OCI-M2 (cell line): ENCODE measurements at regions not wholly inside any gene's neighbourhood (a gene's known extent, or its start where the extent isn't known, plus 50 kb on each side); places are given as distances from the start of the nearest gene placed in this dataset.

ENCODE experiments used
- DNase-seq: peaks from one replicate; lab custom pipeline; 2025; ENCODE audit not compliant: unreplicated experiment; lab: John Stamatoyannopoulos, UW

- no peak for DNase-seq
Measured at GRCh38 chr2:191514613-191515012, 163.3 kb upstream of the NABP1 start.

- DNase-seq = no peak
Measured at GRCh38 chr2:191515551-191515950, 162.4 kb upstream of the NABP1 start.

GRCh38 chr2:191516260-191516659 lies 161.7 kb upstream of the NABP1 start:
- DNase-seq = no peak

GRCh38 chr2:191521608-191522208 lies 156.2 kb upstream of the NABP1 start:
- no peak for DNase-seq

GRCh38 chr2:191522478-191523120 lies 155.3 kb upstream of the NABP1 start:
- no peak for DNase-seq

- no peak for DNase-seq
Measured at GRCh38 chr2:191526091-191526490, 151.8 kb upstream of the NABP1 start.

- no peak for DNase-seq
Measured at GRCh38 chr2:191526536-191526935, 151.4 kb upstream of the NABP1 start.

- no peak for DNase-seq
Measured at GRCh38 chr2:191526953-191527556, 150.9 kb upstream of the NABP1 start.

GRCh38 chr2:191530618-191531017 lies 147.3 kb upstream of the NABP1 start:
- no peak for DNase-seq

- no peak for DNase-seq
Measured at GRCh38 chr2:191533693-191534180, 144.2 kb upstream of the NABP1 start.

- DNase-seq = no peak
Measured at GRCh38 chr2:191537921-191538320, 140.0 kb upstream of the NABP1 start.

- DNase-seq = no peak
Measured at GRCh38 chr2:191538334-191538903, 139.5 kb upstream of the NABP1 start.

GRCh38 chr2:191539068-191539467 lies 138.9 kb upstream of the NABP1 start:
- DNase-seq = no peak

GRCh38 chr2:191540681-191541080 lies 137.3 kb upstream of the NABP1 start:
- DNase-seq = no peak

- no peak for DNase-seq
Measured at GRCh38 chr2:191543708-191544107, 134.2 kb upstream of the NABP1 start.

GRCh38 chr2:191544461-191545062 lies 133.4 kb upstream of the NABP1 start:
- DNase-seq = no peak

GRCh38 chr2:191545361-191545760 lies 132.6 kb upstream of the NABP1 start:
- DNase-seq = no peak

GRCh38 chr2:191552066-191552465 lies 125.9 kb upstream of the NABP1 start:
- DNase-seq = no peak

GRCh38 chr2:191554240-191554639 lies 123.7 kb upstream of the NABP1 start:
- DNase-seq = no peak

GRCh38 chr2:191555092-191555742 lies 122.7 kb upstream of the NABP1 start:
- DNase-seq = peak; percentile 42

- DNase-seq = no peak
Measured at GRCh38 chr2:191556463-191556862, 121.5 kb upstream of the NABP1 start.
